ENCODE measurements at regions not wholly inside any gene's neighbourhood (a gene's known extent, or its start where the extent isn't known, plus 50 kb on each side); places are given as distances from the start of the nearest gene placed in this dataset.

DNA sequence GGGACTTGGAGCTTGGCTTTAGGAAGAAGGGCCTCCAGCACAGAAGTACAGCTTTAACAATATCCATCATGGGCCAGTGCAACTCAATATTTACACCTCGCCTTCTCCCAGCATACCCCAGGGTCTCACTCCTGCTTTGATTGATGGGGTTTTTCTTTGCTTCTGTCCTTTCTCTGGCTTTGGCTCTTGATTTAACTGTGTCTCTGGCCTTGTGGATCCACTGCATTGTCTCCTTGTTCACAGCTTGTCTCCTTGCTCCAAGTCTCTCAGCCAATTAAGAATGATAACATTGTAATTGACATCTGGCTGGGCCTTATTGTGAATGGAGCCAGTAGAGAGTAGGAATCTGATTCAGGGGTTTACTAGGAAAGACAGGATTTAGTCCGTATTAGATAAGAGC lies 1019.5 kb downstream of the TMEM182 start:
- Histone ChIP-seq H3F3A (replicated peaks; ENCODE audit: insufficient read depth) (no peaks in the 10 kb centered on the region), H2AFZ (ENCODE audit: low read depth) (no peak overlapping the region), H3K4me3 (ENCODE audit: low read depth in 2 of 2, low read length in 1 of 2) (no peak overlapping the region), H3K27ac (ENCODE audit: low read depth in 2 of 2, low read length in 1 of 2) (no peak overlapping the region), H4K20me1 (ENCODE audit: insufficient read depth) (no peaks in the 10 kb centered on the region), H3K9ac (no peak overlapping the region), H3K9me3 (no peaks in the 10 kb centered on the region), H3K79me2 (ENCODE audit: insufficient read depth) (no peaks in the 10 kb centered on the region), H3K9me2 (no peaks in the 10 kb centered on the region), H3K27me3 (ENCODE audit: insufficient read depth) (no peaks in the 10 kb centered on the region), H3K36me3 (replicated peaks in 1 of 2; ENCODE audit: control insufficient read depth in 1 of 2, insufficient read depth in 2 of 2, low read length in 1 of 2) (no peaks in the 10 kb centered on the region), H3K4me2 (no peak overlapping the region), H3K4me1 (ENCODE audit: control insufficient read depth in 1 of 2, insufficient read depth in 2 of 2, low read depth in 1 of 2, low read length in 1 of 2) (no peaks in the 10 kb centered on the region)
- TF ChIP-seq SMC3 (IDR thresholded peaks at IDR 0.05; ENCODE audit: low read depth, low read length) (no peak), MXI1 (IDR thresholded peaks at IDR 0.05; ENCODE audit: low read depth, low read length) (no peak), SIN3A (IDR thresholded peaks at IDR 0.05; ENCODE audit: borderline replicate concordance, low read depth, low read length) (no peak), FOSL2 (IDR thresholded peaks at IDR 0.05; ENCODE audit: borderline replicate concordance, low read depth) (no peak), JUND (IDR thresholded peaks at IDR 0.05) (no peak), RAD21 (IDR thresholded peaks at IDR 0.05; ENCODE audit: low read length) (no peak), GATA2 (CRISPR knock-in tag; IDR thresholded peaks at IDR 0.05) (no peak), TEAD4 (IDR thresholded peaks at IDR 0.05; ENCODE audit: borderline replicate concordance, insufficient read depth) (no peak), FOXM1 (IDR thresholded peaks at IDR 0.05; ENCODE audit: low read depth) (no peak), MEF2A (IDR thresholded peaks at IDR 0.05; ENCODE audit: borderline replicate concordance, low read depth) (no peak), RXRA (IDR thresholded peaks at IDR 0.05; ENCODE audit: borderline replicate concordance, low read depth) (no peak), EZH2phosphoT487 (IDR thresholded peaks at IDR 0.05; ENCODE audit: borderline replicate concordance, low read depth) (no peak)
- TF ChIP-seq, protein P1, sequence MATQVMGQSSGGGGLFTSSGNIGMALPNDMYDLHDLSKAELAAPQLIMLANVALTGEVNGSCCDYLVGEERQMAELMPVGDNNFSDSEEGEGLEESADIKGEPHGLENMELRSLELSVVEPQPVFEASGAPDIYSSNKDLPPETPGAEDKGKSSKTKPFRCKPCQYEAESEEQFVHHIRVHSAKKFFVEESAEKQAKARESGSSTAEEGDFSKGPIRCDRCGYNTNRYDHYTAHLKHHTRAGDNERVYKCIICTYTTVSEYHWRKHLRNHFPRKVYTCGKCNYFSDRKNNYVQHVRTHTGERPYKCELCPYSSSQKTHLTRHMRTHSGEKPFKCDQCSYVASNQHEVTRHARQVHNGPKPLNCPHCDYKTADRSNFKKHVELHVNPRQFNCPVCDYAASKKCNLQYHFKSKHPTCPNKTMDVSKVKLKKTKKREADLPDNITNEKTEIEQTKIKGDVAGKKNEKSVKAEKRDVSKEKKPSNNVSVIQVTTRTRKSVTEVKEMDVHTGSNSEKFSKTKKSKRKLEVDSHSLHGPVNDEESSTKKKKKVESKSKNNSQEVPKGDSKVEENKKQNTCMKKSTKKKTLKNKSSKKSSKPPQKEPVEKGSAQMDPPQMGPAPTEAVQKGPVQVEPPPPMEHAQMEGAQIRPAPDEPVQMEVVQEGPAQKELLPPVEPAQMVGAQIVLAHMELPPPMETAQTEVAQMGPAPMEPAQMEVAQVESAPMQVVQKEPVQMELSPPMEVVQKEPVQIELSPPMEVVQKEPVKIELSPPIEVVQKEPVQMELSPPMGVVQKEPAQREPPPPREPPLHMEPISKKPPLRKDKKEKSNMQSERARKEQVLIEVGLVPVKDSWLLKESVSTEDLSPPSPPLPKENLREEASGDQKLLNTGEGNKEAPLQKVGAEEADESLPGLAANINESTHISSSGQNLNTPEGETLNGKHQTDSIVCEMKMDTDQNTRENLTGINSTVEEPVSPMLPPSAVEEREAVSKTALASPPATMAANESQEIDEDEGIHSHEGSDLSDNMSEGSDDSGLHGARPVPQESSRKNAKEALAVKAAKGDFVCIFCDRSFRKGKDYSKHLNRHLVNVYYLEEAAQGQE (IDR thresholded peaks at IDR 0.05; ENCODE audit: low read depth, low read length): no peak
- TF ChIP-seq, protein P2, sequence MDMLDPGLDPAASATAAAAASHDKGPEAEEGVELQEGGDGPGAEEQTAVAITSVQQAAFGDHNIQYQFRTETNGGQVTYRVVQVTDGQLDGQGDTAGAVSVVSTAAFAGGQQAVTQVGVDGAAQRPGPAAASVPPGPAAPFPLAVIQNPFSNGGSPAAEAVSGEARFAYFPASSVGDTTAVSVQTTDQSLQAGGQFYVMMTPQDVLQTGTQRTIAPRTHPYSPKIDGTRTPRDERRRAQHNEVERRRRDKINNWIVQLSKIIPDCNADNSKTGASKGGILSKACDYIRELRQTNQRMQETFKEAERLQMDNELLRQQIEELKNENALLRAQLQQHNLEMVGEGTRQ (IDR thresholded peaks at IDR 0.05; ENCODE audit: borderline replicate concordance, low read depth, low read length): no peak
- TF ChIP-seq, protein P3, sequence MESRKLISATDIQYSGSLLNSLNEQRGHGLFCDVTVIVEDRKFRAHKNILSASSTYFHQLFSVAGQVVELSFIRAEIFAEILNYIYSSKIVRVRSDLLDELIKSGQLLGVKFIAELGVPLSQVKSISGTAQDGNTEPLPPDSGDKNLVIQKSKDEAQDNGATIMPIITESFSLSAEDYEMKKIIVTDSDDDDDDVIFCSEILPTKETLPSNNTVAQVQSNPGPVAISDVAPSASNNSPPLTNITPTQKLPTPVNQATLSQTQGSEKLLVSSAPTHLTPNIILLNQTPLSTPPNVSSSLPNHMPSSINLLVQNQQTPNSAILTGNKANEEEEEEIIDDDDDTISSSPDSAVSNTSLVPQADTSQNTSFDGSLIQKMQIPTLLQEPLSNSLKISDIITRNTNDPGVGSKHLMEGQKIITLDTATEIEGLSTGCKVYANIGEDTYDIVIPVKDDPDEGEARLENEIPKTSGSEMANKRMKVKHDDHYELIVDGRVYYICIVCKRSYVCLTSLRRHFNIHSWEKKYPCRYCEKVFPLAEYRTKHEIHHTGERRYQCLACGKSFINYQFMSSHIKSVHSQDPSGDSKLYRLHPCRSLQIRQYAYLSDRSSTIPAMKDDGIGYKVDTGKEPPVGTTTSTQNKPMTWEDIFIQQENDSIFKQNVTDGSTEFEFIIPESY (IDR thresholded peaks at IDR 0.05; ENCODE audit: borderline replicate concordance, low read depth): no peak
- TF ChIP-seq, protein P4, sequence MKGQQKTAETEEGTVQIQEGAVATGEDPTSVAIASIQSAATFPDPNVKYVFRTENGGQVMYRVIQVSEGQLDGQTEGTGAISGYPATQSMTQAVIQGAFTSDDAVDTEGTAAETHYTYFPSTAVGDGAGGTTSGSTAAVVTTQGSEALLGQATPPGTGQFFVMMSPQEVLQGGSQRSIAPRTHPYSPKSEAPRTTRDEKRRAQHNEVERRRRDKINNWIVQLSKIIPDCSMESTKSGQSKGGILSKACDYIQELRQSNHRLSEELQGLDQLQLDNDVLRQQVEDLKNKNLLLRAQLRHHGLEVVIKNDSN (IDR thresholded peaks at IDR 0.05; ENCODE audit: borderline replicate concordance, low read depth): no peak
- TF ChIP-seq, protein P5, sequence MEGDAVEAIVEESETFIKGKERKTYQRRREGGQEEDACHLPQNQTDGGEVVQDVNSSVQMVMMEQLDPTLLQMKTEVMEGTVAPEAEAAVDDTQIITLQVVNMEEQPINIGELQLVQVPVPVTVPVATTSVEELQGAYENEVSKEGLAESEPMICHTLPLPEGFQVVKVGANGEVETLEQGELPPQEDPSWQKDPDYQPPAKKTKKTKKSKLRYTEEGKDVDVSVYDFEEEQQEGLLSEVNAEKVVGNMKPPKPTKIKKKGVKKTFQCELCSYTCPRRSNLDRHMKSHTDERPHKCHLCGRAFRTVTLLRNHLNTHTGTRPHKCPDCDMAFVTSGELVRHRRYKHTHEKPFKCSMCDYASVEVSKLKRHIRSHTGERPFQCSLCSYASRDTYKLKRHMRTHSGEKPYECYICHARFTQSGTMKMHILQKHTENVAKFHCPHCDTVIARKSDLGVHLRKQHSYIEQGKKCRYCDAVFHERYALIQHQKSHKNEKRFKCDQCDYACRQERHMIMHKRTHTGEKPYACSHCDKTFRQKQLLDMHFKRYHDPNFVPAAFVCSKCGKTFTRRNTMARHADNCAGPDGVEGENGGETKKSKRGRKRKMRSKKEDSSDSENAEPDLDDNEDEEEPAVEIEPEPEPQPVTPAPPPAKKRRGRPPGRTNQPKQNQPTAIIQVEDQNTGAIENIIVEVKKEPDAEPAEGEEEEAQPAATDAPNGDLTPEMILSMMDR (IDR thresholded peaks at IDR 0.05): no peak
- ChIA-PET POLR2A (no interaction called here), CTCF (no interaction called here)
- DNase-seq: no peak
- WGBS (ENCODE audit: low lambda C conversion rate): 0% methylated on average over 2 of the region's 2 CpGs
